HEK293T (cell line): ENCODE measurements at regions not wholly inside any gene's neighbourhood (a gene's known extent, or its start where the extent isn't known, plus 50 kb on each side); places are given as distances from the start of the nearest gene placed in this dataset.

ENCODE experiments used
- ELF4 ChIP-seq: fragments of 450-650 bp; IDR thresholded peaks from 2 replicates; pipeline ENCODE4 v1.6.1; 2017; ENCODE audit warnings: antibody characterized with exemption
- FOXA1 ChIP-seq: fragments of 450-650 bp; IDR thresholded peaks from 2 replicates; pipeline ENCODE4 v1.6.1; 2016; ENCODE audit warnings: mild to moderate bottlenecking
- FOXM1 ChIP-seq: fragments of 450-650 bp; IDR thresholded peaks from 2 replicates; pipeline ENCODE4 v1.6.1; 2017; ENCODE audit warnings: mild to moderate bottlenecking, borderline replicate concordance
- SP1 ChIP-seq: fragments of 450-650 bp; IDR thresholded peaks from 2 replicates; pipeline ENCODE4 v1.6.1; 2017
- TARDBP ChIP-seq: fragments of 450-650 bp; IDR thresholded peaks from 2 replicates; pipeline ENCODE4 v1.6.1; 2016
- TF ChIP-seq, protein P1 (sequence below): fragments of 450-650 bp; IDR thresholded peaks from 2 replicates; pipeline ENCODE4 v1.6.1; 2016

- TF ChIP-seq SP1 (no peak), TARDBP (no peak), ELF4 (no peak), FOXM1 (no peak), FOXA1 (no peak)
- TF ChIP-seq, protein P1, sequence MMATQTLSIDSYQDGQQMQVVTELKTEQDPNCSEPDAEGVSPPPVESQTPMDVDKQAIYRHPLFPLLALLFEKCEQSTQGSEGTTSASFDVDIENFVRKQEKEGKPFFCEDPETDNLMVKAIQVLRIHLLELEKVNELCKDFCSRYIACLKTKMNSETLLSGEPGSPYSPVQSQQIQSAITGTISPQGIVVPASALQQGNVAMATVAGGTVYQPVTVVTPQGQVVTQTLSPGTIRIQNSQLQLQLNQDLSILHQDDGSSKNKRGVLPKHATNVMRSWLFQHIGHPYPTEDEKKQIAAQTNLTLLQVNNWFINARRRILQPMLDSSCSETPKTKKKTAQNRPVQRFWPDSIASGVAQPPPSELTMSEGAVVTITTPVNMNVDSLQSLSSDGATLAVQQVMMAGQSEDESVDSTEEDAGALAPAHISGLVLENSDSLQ: no peak
These were observed 285.8 kb upstream of the KLHL1 start for GRCh38 chr13:70394031-70394548.
